ENCODE measurements at regions not wholly inside any gene's neighbourhood (a gene's known extent, or its start where the extent isn't known, plus 50 kb on each side); places are given as distances from the start of the nearest gene placed in this dataset.

- intact Hi-C loops (cut with DNase I; ENCODE audit: low total_unique reads) (no loop called here), in situ Hi-C loops (cut with MboI; ENCODE audit: low sequenced_read_pairs in 4 of 4) (no loop called here)
- no peak for TF ChIP-seq POLR2A (IDR thresholded peaks at IDR 0.05)
- no peak for TF ChIP-seq CTCF (IDR thresholded peaks at IDR 0.05 in 4 of 5, conservative IDR thresholded peaks at IDR 0.05 in 1 of 5)
- H3K27me3 ChIP-seq, result no peaks in the 10 kb centered on the region
- ATAC-seq (no peak), DNase-seq (no peak)
- H3K36me3 ChIP-seq, result no peaks in the 10 kb centered on the region
- H3K9me3 ChIP-seq, result no peaks in the 10 kb centered on the region
- no peak overlapping the region for H3K4me3 ChIP-seq
- no peak overlapping the region for H3K27ac ChIP-seq
- H3K4me1 ChIP-seq, result no peaks in the 10 kb centered on the region
Measured at GRCh38 chr13:87128036-87128435, 543.1 kb upstream of the SLITRK5 start.

- Histone ChIP-seq H3K4me3 (no peak overlapping the region), H3K4me1 (no peaks in the 10 kb centered on the region), H3K36me3 (no peaks in the 10 kb centered on the region), H3K27ac (no peak overlapping the region), H3K9me3 (no peaks in the 10 kb centered on the region), H3K27me3 (no peaks in the 10 kb centered on the region)
- intact Hi-C loops (cut with DNase I; ENCODE audit: low total_unique reads), result no loop called here
- TF ChIP-seq POLR2A (IDR thresholded peaks at IDR 0.05), result no peak
- TF ChIP-seq CTCF (IDR thresholded peaks at IDR 0.05 in 4 of 5, conservative IDR thresholded peaks at IDR 0.05 in 1 of 5), result no peak
- in situ Hi-C loops (cut with MboI; ENCODE audit: low sequenced_read_pairs in 4 of 4), result no loop called here
- ATAC-seq (no peak), DNase-seq (no peak)
Measured at GRCh38 chr13:87128491-87128890, 542.7 kb upstream of the SLITRK5 start.

- Histone ChIP-seq H3K4me3 (no peak overlapping the region), H3K27me3 (no peaks in the 10 kb centered on the region), H3K9me3 (no peaks in the 10 kb centered on the region), H3K4me1 (no peaks in the 10 kb centered on the region), H3K36me3 (no peaks in the 10 kb centered on the region), H3K27ac (no peak overlapping the region)
- intact Hi-C loops (cut with DNase I; ENCODE audit: low total_unique reads) (no loop called here), in situ Hi-C loops (cut with MboI; ENCODE audit: low sequenced_read_pairs in 4 of 4) (no loop called here)
- ATAC-seq (no peak), DNase-seq (no peak)
- TF ChIP-seq CTCF (IDR thresholded peaks at IDR 0.05 in 4 of 5, conservative IDR thresholded peaks at IDR 0.05 in 1 of 5), result no peak
- no peak for TF ChIP-seq POLR2A (IDR thresholded peaks at IDR 0.05)
Measured at GRCh38 chr13:87129602-87130300, 541.4 kb upstream of the SLITRK5 start.

- no peaks in the 10 kb centered on the region for H3K36me3 ChIP-seq
- in situ Hi-C loops (cut with MboI; ENCODE audit: low sequenced_read_pairs in 4 of 4) (no loop called here), intact Hi-C loops (cut with DNase I; ENCODE audit: low total_unique reads) (no loop called here)
- H3K27ac ChIP-seq, result no peak overlapping the region
- ATAC-seq, result no peak
- DNase-seq, result no peak
- H3K4me1 ChIP-seq, result no peaks in the 10 kb centered on the region
- H3K27me3 ChIP-seq, result no peaks in the 10 kb centered on the region
- no peaks in the 10 kb centered on the region for H3K9me3 ChIP-seq
- H3K4me3 ChIP-seq, result no peak overlapping the region
- TF ChIP-seq CTCF (IDR thresholded peaks at IDR 0.05 in 4 of 5, conservative IDR thresholded peaks at IDR 0.05 in 1 of 5) (no peak), POLR2A (IDR thresholded peaks at IDR 0.05) (no peak)
Measured at GRCh38 chr13:87130423-87130822, 540.7 kb upstream of the SLITRK5 start.

GRCh38 chr13:87131611-87132010 is 539.6 kb upstream of the SLITRK5 start:
- DNase-seq (no peak), ATAC-seq (no peak)
- intact Hi-C loops (cut with DNase I; ENCODE audit: low total_unique reads), result no loop called here
- no peak overlapping the region for H3K27ac ChIP-seq
- TF ChIP-seq CTCF (IDR thresholded peaks at IDR 0.05 in 4 of 5, conservative IDR thresholded peaks at IDR 0.05 in 1 of 5) (no peak), POLR2A (IDR thresholded peaks at IDR 0.05) (no peak)
- no peaks in the 10 kb centered on the region for H3K27me3 ChIP-seq
- no peaks in the 10 kb centered on the region for H3K36me3 ChIP-seq
- H3K9me3 ChIP-seq, result no peaks in the 10 kb centered on the region
- H3K4me1 ChIP-seq, result no peaks in the 10 kb centered on the region
- in situ Hi-C loops (cut with MboI; ENCODE audit: low sequenced_read_pairs in 4 of 4), result no loop called here
- H3K4me3 ChIP-seq, result no peak overlapping the region

All from gastrocnemius medialis (tissue), 4 donors.